Gastroesophageal sphincter (tissue), 3 donors: ENCODE measurements at regions not wholly inside any gene's neighbourhood (a gene's known extent, or its start where the extent isn't known, plus 50 kb on each side); places are given as distances from the start of the nearest gene placed in this dataset.

Experiments used
- CTCF ChIP-seq, 4 experiments: fragments of 200-600 bp in 2 of 4; fragments of 450-650 bp in 2 of 4; sonication (generic) in 1 of 4; IDR thresholded peaks; one replicate each; pipeline ENCODE4 v1.5.1; 2017 to 2019; ENCODE audit warnings: antibody characterized with exemption in 4 of 4, mild to moderate bottlenecking in 2 of 4, moderate library complexity in 2 of 4
- POLR2A ChIP-seq, 2 donors: fragments of 450-650 bp; IDR thresholded peaks; one replicate each; pipeline ENCODE4 v1.6.1; 2017; ENCODE audit warnings: antibody characterized with exemption in 2 of 2, mild to moderate bottlenecking in 2 of 2, moderate library complexity in 1 of 2

- TF ChIP-seq CTCF (IDR thresholded peaks at IDR 0.05) = no peak
- no peak for TF ChIP-seq POLR2A (IDR thresholded peaks at IDR 0.05)
Measured at GRCh38 chr4:27407616-27408015, 547.0 kb downstream of the STIM2 start.
